GM19395 (cell line): ENCODE measurements at regions not wholly inside any gene's neighbourhood (a gene's known extent, or its start where the extent isn't known, plus 50 kb on each side); places are given as distances from the start of the nearest gene placed in this dataset.

ENCODE experiments used
- ATAC-seq: cut with Tn5 transposase; IDR thresholded peaks from one replicate; pipeline ENCODE4 v1.9.1; 2021; ENCODE audit warnings: mild to moderate bottlenecking, moderate library complexity; ENCODE audit not compliant: unreplicated experiment

GRCh38 chr10:30793093-30793492 is 163.5 kb upstream of the LYZL2 start:
- ATAC-seq = no peak

- no peak for ATAC-seq
These were observed 162.5 kb upstream of the LYZL2 start for GRCh38 chr10:30792025-30792424.

GRCh38 chr10:30791197-30791611 is 161.7 kb upstream of the LYZL2 start:
- ATAC-seq = no peak

- ATAC-seq = no peak
These were observed 160.3 kb upstream of the LYZL2 start for GRCh38 chr10:30789806-30790205.

GRCh38 chr10:30788307-30788706 is 158.8 kb upstream of the LYZL2 start:
- no peak for ATAC-seq

GRCh38 chr10:30786906-30787305 is 157.4 kb upstream of the LYZL2 start:
- no peak for ATAC-seq

- no peak for ATAC-seq
These were observed 156.6 kb upstream of the LYZL2 start for GRCh38 chr10:30786131-30786530.

GRCh38 chr10:30784897-30785605 is 155.5 kb upstream of the LYZL2 start:
- ATAC-seq = no peak

- ATAC-seq = no peak
These were observed 155.0 kb upstream of the LYZL2 start for GRCh38 chr10:30784524-30784896.

GRCh38 chr10:30783939-30784501 is 154.5 kb upstream of the LYZL2 start:
- ATAC-seq = peak; percentile 38

- ATAC-seq = peak; percentile 70
These were observed 153.2 kb upstream of the LYZL2 start for GRCh38 chr10:30782537-30783461.

- no peak for ATAC-seq
These were observed 152.6 kb upstream of the LYZL2 start for GRCh38 chr10:30782157-30782536.

- no peak for ATAC-seq
These were observed 152.1 kb upstream of the LYZL2 start for GRCh38 chr10:30781670-30782121.

GRCh38 chr10:30778769-30779168 is 149.2 kb upstream of the LYZL2 start:
- ATAC-seq = no peak

- ATAC-seq = no peak
These were observed 146.4 kb upstream of the LYZL2 start for GRCh38 chr10:30775779-30776591.

GRCh38 chr10:30774261-30774660 is 144.7 kb upstream of the LYZL2 start:
- no peak for ATAC-seq

- ATAC-seq = no peak
These were observed 143.9 kb upstream of the LYZL2 start for GRCh38 chr10:30773501-30773900.

- ATAC-seq = no peak
These were observed 141.3 kb upstream of the LYZL2 start for GRCh38 chr10:30770816-30771215.

GRCh38 chr10:30770229-30770628 is 140.7 kb upstream of the LYZL2 start:
- no peak for ATAC-seq

- no peak for ATAC-seq
These were observed 139.8 kb upstream of the LYZL2 start for GRCh38 chr10:30769361-30769760.

- ATAC-seq = no peak
These were observed 136.1 kb upstream of the LYZL2 start for GRCh38 chr10:30765616-30766015.
